ENCODE measurements at regions not wholly inside any gene's neighbourhood (a gene's known extent, or its start where the extent isn't known, plus 50 kb on each side); places are given as distances from the start of the nearest gene placed in this dataset.

- TF ChIP-seq CTCF (IDR thresholded peaks at IDR 0.05), result no peak
- TF ChIP-seq EP300 (IDR thresholded peaks at IDR 0.05), result no peak
- no peak for TF ChIP-seq POLR2A (IDR thresholded peaks at IDR 0.05)
Measured at GRCh38 chr7:51882412-51882811, 565.8 kb upstream of the COBL start.
